ENCODE measurements at regions not wholly inside any gene's neighbourhood (a gene's known extent, or its start where the extent isn't known, plus 50 kb on each side); places are given as distances from the start of the nearest gene placed in this dataset.
A peak's percentile ranks its signal among the peaks of the same experiment; 100 is the strongest.

GRCh38 chr3:83438188-83438587, 1520.6 kb upstream of the CADM2 start:
- intact Hi-C loops (cut with DNase I): no loop called here
- no peaks in the 10 kb centered on the region for H3K4me1 ChIP-seq
- no peaks in the 10 kb centered on the region for H3K36me3 ChIP-seq
- no peak overlapping the region for H3K27ac ChIP-seq
- no peak overlapping the region for H3K4me3 ChIP-seq
- TF ChIP-seq CTCF (IDR thresholded peaks at IDR 0.05): no peak
- peaks cover 0 to 8% of the 10 kb centered on the region in 2 donors for H3K9me3 ChIP-seq
- DNase-seq (no peak), ATAC-seq (no peak)
- H3K27me3 ChIP-seq: no peaks in the 10 kb centered on the region

- no peak for TF ChIP-seq CTCF (IDR thresholded peaks at IDR 0.05)
- Histone ChIP-seq H3K4me1 (no peaks in the 10 kb centered on the region), H3K27me3 (no peaks in the 10 kb centered on the region), H3K36me3 (no peaks in the 10 kb centered on the region), H3K4me3 (no peak overlapping the region), H3K27ac (no peak overlapping the region), H3K9me3 (no peaks in the 10 kb centered on the region)
- DNase-seq (peak in 2 of 4 donors; percentile 27 to 33), ATAC-seq (no peak)
- intact Hi-C loops (cut with DNase I): no loop called here
Observed at GRCh38 chr3:83453056-83453455, 1505.7 kb upstream of the CADM2 start.

- intact Hi-C loops (cut with DNase I): no loop called here
- Histone ChIP-seq H3K4me1 (no peaks in the 10 kb centered on the region), H3K9me3 (no peaks in the 10 kb centered on the region), H3K4me3 (no peak overlapping the region), H3K27ac (no peak overlapping the region), H3K27me3 (no peaks in the 10 kb centered on the region), H3K36me3 (no peaks in the 10 kb centered on the region)
- TF ChIP-seq CTCF (IDR thresholded peaks at IDR 0.05): no peak
- DNase-seq: no peak
- no peak for ATAC-seq
Observed at GRCh38 chr3:83454353-83454752, 1504.4 kb upstream of the CADM2 start.

- H3K4me1 ChIP-seq: no peaks in the 10 kb centered on the region
- TF ChIP-seq CTCF (IDR thresholded peaks at IDR 0.05): no peak
- no peak overlapping the region for H3K4me3 ChIP-seq
- H3K27me3 ChIP-seq: no peaks in the 10 kb centered on the region
- intact Hi-C loops (cut with DNase I): no loop called here
- H3K27ac ChIP-seq: no peak overlapping the region
- DNase-seq: no peak
- no peaks in the 10 kb centered on the region for H3K36me3 ChIP-seq
- no peak for ATAC-seq
- no peaks in the 10 kb centered on the region for H3K9me3 ChIP-seq
Observed at GRCh38 chr3:83457551-83457950, 1501.2 kb upstream of the CADM2 start.

- Histone ChIP-seq H3K36me3 (no peaks in the 10 kb centered on the region), H3K4me3 (no peak overlapping the region), H3K27ac (no peak overlapping the region), H3K9me3 (no peaks in the 10 kb centered on the region), H3K27me3 (no peaks in the 10 kb centered on the region), H3K4me1 (no peaks in the 10 kb centered on the region)
- DNase-seq (no peak), ATAC-seq (no peak)
- no peak for TF ChIP-seq CTCF (IDR thresholded peaks at IDR 0.05)
- intact Hi-C loops (cut with DNase I): no loop called here
Observed at GRCh38 chr3:83460052-83460451, 1498.7 kb upstream of the CADM2 start.

Data from left lung (tissue), 4 donors.